Omental fat pad (tissue), 3 donors: ENCODE measurements at regions not wholly inside any gene's neighbourhood (a gene's known extent, or its start where the extent isn't known, plus 50 kb on each side); places are given as distances from the start of the nearest gene placed in this dataset.

Source experiments
- ATAC-seq: fragments of 150-250 bp; one replicate; pipeline ENCODE4 v1.9.1; 2016; ENCODE audit warnings: mild to moderate bottlenecking, moderate library complexity; ENCODE audit not compliant: low FRiP score
- DNase-seq: peaks from one replicate; pipeline ENCODE4 v3.0.0-alpha.2; 2019; ENCODE audit warnings: low spot score
- CTCF ChIP-seq, 3 donors: fragments of 450-650 bp; IDR thresholded peaks; one replicate each; pipeline ENCODE4 v1.5.1; 2016 to 2017; ENCODE audit warnings: antibody characterized with exemption in 3 of 3, mild to moderate bottlenecking in 3 of 3, moderate library complexity in 2 of 3

- DNase-seq (no peak), ATAC-seq (no peak)
- TF ChIP-seq CTCF (IDR thresholded peaks at IDR 0.05) = no peak
Measured at GRCh38 chr14:56026506-56026905, 91.7 kb upstream of the PELI2 start.

GRCh38 chr14:56027421-56027820 lies 90.8 kb upstream of the PELI2 start:
- TF ChIP-seq CTCF (IDR thresholded peaks at IDR 0.05) = no peak
- no peak for DNase-seq
- no peak for ATAC-seq

GRCh38 chr14:56027916-56028712 lies 90.1 kb upstream of the PELI2 start:
- no peak for TF ChIP-seq CTCF (IDR thresholded peaks at IDR 0.05)
- no peak for ATAC-seq
- DNase-seq = no peak

GRCh38 chr14:56036353-56036752 lies 81.9 kb upstream of the PELI2 start:
- TF ChIP-seq CTCF (IDR thresholded peaks at IDR 0.05) = no peak
- ATAC-seq = no peak
- no peak for DNase-seq

DNA sequence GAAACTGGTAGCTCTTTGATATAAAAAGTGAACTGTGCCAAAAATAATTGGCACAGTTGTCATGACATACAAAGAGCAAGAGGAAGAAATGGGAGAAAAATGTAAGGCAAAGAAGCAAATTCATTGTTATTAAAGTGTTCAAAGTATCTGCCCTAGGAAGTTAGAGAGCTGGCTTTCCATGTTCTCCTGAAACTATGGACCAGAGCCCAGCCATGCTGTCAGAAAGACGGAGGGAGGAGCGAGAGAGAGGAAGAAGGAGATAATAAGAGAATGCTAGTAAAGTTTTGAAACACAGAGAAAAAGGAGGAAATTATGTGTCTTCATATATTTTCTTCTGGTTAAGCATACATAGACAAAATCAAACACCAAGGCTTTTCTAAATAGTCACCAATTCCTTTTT lies 78.1 kb upstream of the PELI2 start:
- DNase-seq = no peak
- TF ChIP-seq CTCF (IDR thresholded peaks at IDR 0.05) = no peak
- no peak for ATAC-seq

DNA sequence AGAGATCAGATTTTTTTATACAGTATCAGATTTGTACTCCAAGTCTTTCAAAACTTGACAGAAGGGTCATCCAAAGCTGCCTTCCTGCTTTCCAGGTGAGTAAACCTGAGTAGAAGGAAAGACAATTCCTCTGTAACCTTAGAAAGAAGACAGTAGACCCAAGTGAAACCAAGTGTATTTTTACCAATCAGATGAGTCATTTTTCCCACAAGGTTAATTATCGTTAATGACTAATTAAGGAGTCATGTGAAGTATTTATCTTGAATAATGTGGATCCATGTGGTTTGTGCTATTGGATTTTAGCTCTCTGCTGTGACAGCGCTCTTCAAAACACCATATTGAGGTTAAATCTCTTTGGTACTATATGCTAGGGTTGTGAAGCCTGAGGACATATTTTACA lies 74.0 kb upstream of the PELI2 start:
- TF ChIP-seq CTCF (IDR thresholded peaks at IDR 0.05) = no peak
- ATAC-seq (no peak), DNase-seq (no peak)

- no peak for TF ChIP-seq CTCF (IDR thresholded peaks at IDR 0.05)
- ATAC-seq (no peak), DNase-seq (no peak)
Measured at GRCh38 chr14:56046546-56046945, 71.7 kb upstream of the PELI2 start.
